Lung (tissue), 11 donors: ENCODE measurements at regions not wholly inside any gene's neighbourhood (a gene's known extent, or its start where the extent isn't known, plus 50 kb on each side); places are given as distances from the start of the nearest gene placed in this dataset.
"Not testable (repeated sequence)": the region's sequence is repeated elsewhere in the genome, so short reads cannot be mapped to it uniquely, and the experiment has no call there.

Experiments used
- ATAC-seq: fragments of 200-7000 bp; cut with Tn5 transposase; one replicate; pipeline ENCODE4 v1.9.1; 2020; ENCODE audit warnings: moderate number of reproducible peaks; ENCODE audit not compliant: insufficient read depth, low FRiP score
- DNase-seq, 3 donors: peaks; one replicate each; pipeline ENCODE4 v3.0.0-alpha.2; 2013 to 2017
- H3K27ac ChIP-seq, 2 donors: one replicate each; pipeline ENCODE4 v1.5.1; 2013; ENCODE audit warnings: mild to moderate bottlenecking in 2 of 2, moderate library complexity in 2 of 2, control low read depth in 1 of 2, inconsistent platforms in 1 of 2, low read depth in 1 of 2, low read length in 1 of 2
- H3K27me3 ChIP-seq, 3 donors: one replicate each; pipeline ENCODE4 v1.5.1; 2013; ENCODE audit warnings: low read length in 2 of 3; ENCODE audit not compliant: control insufficient read depth in 3 of 3, insufficient read depth in 3 of 3
- H3K36me3 ChIP-seq, 4 donors: one replicate each; pipeline ENCODE4 v1.5.1; 2013; ENCODE audit warnings: low read length in 4 of 4, mild to moderate bottlenecking in 1 of 4, moderate library complexity in 1 of 4; ENCODE audit not compliant: control insufficient read depth in 4 of 4, insufficient read depth in 4 of 4
- H3K4me1 ChIP-seq, 5 donors: one replicate each; pipeline ENCODE4 v1.5.1; 2013; ENCODE audit warnings: low read length in 5 of 5, mild to moderate bottlenecking in 2 of 5, moderate library complexity in 1 of 5; ENCODE audit not compliant: control insufficient read depth in 5 of 5, insufficient read depth in 5 of 5
- H3K4me3 ChIP-seq: one replicate; pipeline ENCODE4 v1.5.1; 2013; ENCODE audit warnings: mild to moderate bottlenecking, control low read depth, moderate library complexity
- H3K9ac ChIP-seq, 2 donors: one replicate each; pipeline ENCODE4 v1.5.1; 2013; ENCODE audit warnings: low read length in 2 of 2, control low read depth in 1 of 2; ENCODE audit not compliant: insufficient read depth in 1 of 2
- H3K9me3 ChIP-seq, 4 donors: one replicate each; pipeline ENCODE4 v1.5.1; 2013; ENCODE audit warnings: low read length in 3 of 4, mild to moderate bottlenecking in 1 of 4, moderate library complexity in 1 of 4; ENCODE audit not compliant: control insufficient read depth in 4 of 4, insufficient read depth in 3 of 4
- CTCF ChIP-seq: IDR thresholded peaks from 2 replicates; pipeline ENCODE4 v1.5.1; 2012; ENCODE audit warnings: mild to moderate bottlenecking; ENCODE audit errors: control extremely low read depth, extremely low read depth
- WGBS, 2 donors: extraction: QIAGEN DNeasy Blood & Tissue Kit; methylation state at CpG; one replicate each; pipeline ENCODE4 v1.1.7; 2013; 5-methylcytosine and 5-hydroxymethylcytosine counted together
- donor health status: control.
- donor health status: control.
- donor health status: Bipolar disorder and iron deficiency.
- donor health status: healthy.
- donor health status: DM: yes; HTN: yes; CAD: no.

- 42 to 49% methylated on average over 20 to 35 of the region's 35 CpGs for WGBS, 2 donors
- H3K27ac ChIP-seq = no peak overlapping the region
- DNase-seq (no peak), ATAC-seq (no peak)
- H3K9ac ChIP-seq = no peak overlapping the region
- H3K4me3 ChIP-seq = no peak overlapping the region
- H3K9me3 ChIP-seq = peaks cover 0 to 17% (median 1%) of the 10 kb centered on the region in 4 donors
- no peaks in the 10 kb centered on the region for H3K36me3 ChIP-seq
- no peaks in the 10 kb centered on the region for H3K27me3 ChIP-seq
- TF ChIP-seq CTCF = no peak
- H3K4me1 ChIP-seq = no peaks in the 10 kb centered on the region
These were observed 100.2 kb upstream of the OR4C13 start for GRCh38 chr11:49851971-49852389.

GRCh38 chr11:49888875-49889274 lies 63.3 kb upstream of the OR4C13 start:
- not testable (repeated sequence) for DNase-seq

GRCh38 chr11:49891910-49892671 lies 60.1 kb upstream of the OR4C13 start:
- H3K9ac ChIP-seq, H3K27ac ChIP-seq, H3K27me3 ChIP-seq, H3K4me3 ChIP-seq, ATAC-seq, H3K36me3 ChIP-seq, DNase-seq, H3K4me1 ChIP-seq: not testable (repeated sequence)
- H3K9me3 ChIP-seq = peaks cover 0 to 16% (median 8%) of the 10 kb centered on the region in 4 donors
- WGBS, 2 donors = 31 to 40% methylated on average over 38 to 57 of the region's 57 CpGs

More at GRCh38 chr11:49888875-49889274, 63.3 kb upstream of the OR4C13 start:
- 59 to 74% methylated on average over 6 of the region's 6 CpGs for WGBS, 2 donors
- H3K4me1 ChIP-seq, ATAC-seq, H3K27me3 ChIP-seq, H3K9ac ChIP-seq, H3K27ac ChIP-seq, H3K4me3 ChIP-seq, H3K36me3 ChIP-seq: not testable (repeated sequence)
- peaks cover 0 to 18% (median under 1%) of the 10 kb centered on the region in 4 donors for H3K9me3 ChIP-seq

GRCh38 chr11:49893442-49893841 lies 58.7 kb upstream of the OR4C13 start:
- not testable (repeated sequence) for ATAC-seq, H3K27me3 ChIP-seq, DNase-seq, H3K4me1 ChIP-seq, H3K36me3 ChIP-seq, H3K9ac ChIP-seq, H3K27ac ChIP-seq, H3K4me3 ChIP-seq
- 83 to 90% methylated on average over 29 of the region's 29 CpGs for WGBS, 2 donors
- peaks cover 0 to 16% (median 8%) of the 10 kb centered on the region in 4 donors for H3K9me3 ChIP-seq
